ENCODE measurements at regions not wholly inside any gene's neighbourhood (a gene's known extent, or its start where the extent isn't known, plus 50 kb on each side); places are given as distances from the start of the nearest gene placed in this dataset.
A peak's percentile ranks its signal among the peaks of the same experiment; 100 is the strongest.
"Not testable (repeated sequence)": the region's sequence is repeated elsewhere in the genome, so short reads cannot be mapped to it uniquely, and the experiment has no call there.

- no peaks in the 10 kb centered on the region for H3K36me3 ChIP-seq
- H3K27me3 Mint-ChIP-seq (ENCODE audit: insufficient read depth, low read depth): peaks cover 9% of the 10 kb centered on the region
Observed at GRCh38 chr22:23380911-23381310, 199.2 kb downstream of the IGLL1 start.

GRCh38 chr22:23380230-23380573, 199.9 kb downstream of the IGLL1 start:
- no peak overlapping the region for H3K27ac Mint-ChIP-seq
- Histone ChIP-seq H3K9me3 (ENCODE audit: low read depth) (no peaks in the 10 kb centered on the region), H4K20me1 (ENCODE audit: low read depth) (no peaks in the 10 kb centered on the region), H3K27ac (no peak overlapping the region), H3K27me3 (no peaks in the 10 kb centered on the region), H3F3A (ENCODE audit: low read depth) (no peaks in the 10 kb centered on the region), H3K4me2 (no peak overlapping the region), H3K36me3 (no peaks in the 10 kb centered on the region), H3K9ac (no peak overlapping the region), H2AFZ (replicated peaks) (no peak overlapping the region), H3K79me2 (ENCODE audit: low read depth) (no peaks in the 10 kb centered on the region), H3K4me3 (no peak overlapping the region), H3K4me1 (no peaks in the 10 kb centered on the region)
- no peak for DNase-seq (ENCODE audit: low spot score)
- peaks cover 3% of the 10 kb centered on the region for H3K36me3 Mint-ChIP-seq
- TF ChIP-seq EZH2phosphoT487 (IDR thresholded peaks at IDR 0.05): no peak
- peaks cover 19% of the 10 kb centered on the region for H3K4me1 Mint-ChIP-seq
- peaks cover 13% of the 10 kb centered on the region for H3K27me3 Mint-ChIP-seq (ENCODE audit: insufficient read depth, low read depth)
- no peak overlapping the region for H3K4me3 Mint-ChIP-seq
- no peaks in the 10 kb centered on the region for H3K9me3 Mint-ChIP-seq

More at GRCh38 chr22:23380911-23381310, 199.2 kb downstream of the IGLL1 start:
- Histone ChIP-seq H3K9me3 (ENCODE audit: low read depth) (no peaks in the 10 kb centered on the region), H2AFZ (replicated peaks) (no peak overlapping the region), H3F3A (ENCODE audit: low read depth) (no peaks in the 10 kb centered on the region), H3K4me1 (no peaks in the 10 kb centered on the region), H3K9ac (no peak overlapping the region), H3K79me2 (ENCODE audit: low read depth) (no peaks in the 10 kb centered on the region), H3K4me2 (no peak overlapping the region), H3K4me3 (no peak overlapping the region), H3K27ac (no peak overlapping the region), H4K20me1 (ENCODE audit: low read depth) (no peaks in the 10 kb centered on the region), H3K27me3 (no peaks in the 10 kb centered on the region)
- peaks cover 23% of the 10 kb centered on the region for H3K4me1 Mint-ChIP-seq
- H3K36me3 Mint-ChIP-seq: peaks cover 3% of the 10 kb centered on the region
- peak overlapping the region; percentile 42 for H3K27ac Mint-ChIP-seq
- DNase-seq (ENCODE audit: low spot score): no peak
- TF ChIP-seq EZH2 (IDR thresholded peaks at IDR 0.05) (no peak), CTCF (IDR thresholded peaks at IDR 0.05) (no peak), EZH2phosphoT487 (IDR thresholded peaks at IDR 0.05) (no peak)
- no peaks in the 10 kb centered on the region for H3K9me3 Mint-ChIP-seq
- peak overlapping the region; percentile 62 for H3K4me3 Mint-ChIP-seq

GRCh38 chr22:23379540-23380229, 199.4 kb downstream of the BCR start:
- not testable (repeated sequence) for H3K9me3 Mint-ChIP-seq; H3K27ac Mint-ChIP-seq; H3K4me3 Mint-ChIP-seq; H2AFZ ChIP-seq (replicated peaks); H3K4me1 ChIP-seq; H3K4me3 ChIP-seq; H3K9ac ChIP-seq; H3K27ac ChIP-seq; H3K36me3 ChIP-seq; DNase-seq (ENCODE audit: low spot score); H3K9me3 ChIP-seq (ENCODE audit: low read depth); H4K20me1 ChIP-seq (ENCODE audit: low read depth); H3K4me2 ChIP-seq; H3K79me2 ChIP-seq (ENCODE audit: low read depth); H3K36me3 Mint-ChIP-seq; H3F3A ChIP-seq (ENCODE audit: low read depth); H3K27me3 ChIP-seq
- peaks cover 20% of the 10 kb centered on the region for H3K4me1 Mint-ChIP-seq
- peaks cover 15% of the 10 kb centered on the region for H3K27me3 Mint-ChIP-seq (ENCODE audit: insufficient read depth, low read depth)

- no peaks in the 10 kb centered on the region for H3F3A ChIP-seq (ENCODE audit: low read depth)
- TF ChIP-seq CTCF (IDR thresholded peaks at IDR 0.05) (no peak), EZH2 (IDR thresholded peaks at IDR 0.05) (no peak), EZH2phosphoT487 (IDR thresholded peaks at IDR 0.05) (no peak)
- Mint-ChIP-seq H3K9me3 (no peaks in the 10 kb centered on the region), H3K27me3 (ENCODE audit: insufficient read depth, low read depth) (peaks cover 15% of the 10 kb centered on the region), H3K27ac (no peak overlapping the region), H3K4me3 (no peak overlapping the region), H3K4me1 (peaks cover 8% of the 10 kb centered on the region), H3K36me3 (peaks cover 3% of the 10 kb centered on the region)
- H3K9ac ChIP-seq: no peak overlapping the region
- no peak overlapping the region for H3K27ac ChIP-seq
- peaks cover 4% of the 10 kb centered on the region for H3K4me1 ChIP-seq
- DNase-seq (ENCODE audit: low spot score): no peak
- H2AFZ ChIP-seq (replicated peaks): no peak overlapping the region
- no peaks in the 10 kb centered on the region for H3K79me2 ChIP-seq (ENCODE audit: low read depth)
- no peaks in the 10 kb centered on the region for H3K36me3 ChIP-seq
- peaks cover 11% of the 10 kb centered on the region for H3K27me3 ChIP-seq
- no peak overlapping the region for H3K4me2 ChIP-seq
- H3K4me3 ChIP-seq: no peak overlapping the region
- H4K20me1 ChIP-seq (ENCODE audit: low read depth): no peaks in the 10 kb centered on the region
- no peaks in the 10 kb centered on the region for H3K9me3 ChIP-seq (ENCODE audit: low read depth)
Observed at GRCh38 chr22:23377767-23378166, 197.5 kb downstream of the BCR start.

Data from neural progenitor cell (in vitro differentiated cells).